ENCODE measurements at regions not wholly inside any gene's neighbourhood (a gene's known extent, or its start where the extent isn't known, plus 50 kb on each side); places are given as distances from the start of the nearest gene placed in this dataset.

GRCh38 chr2:100739735-100740432, 80.1 kb upstream of the NPAS2 start:
- Histone ChIP-seq H3K9me3 (ENCODE audit: control insufficient read depth, insufficient read depth, low read length) (no peaks in the 10 kb centered on the region), H3K4me1 (ENCODE audit: control insufficient read depth, insufficient read depth, low read length) (no peaks in the 10 kb centered on the region), H3K36me3 (ENCODE audit: control insufficient read depth, insufficient read depth, low read length) (no peaks in the 10 kb centered on the region), H3K27ac (ENCODE audit: low read length) (no peak overlapping the region), H3K27me3 (ENCODE audit: control insufficient read depth, insufficient read depth, low read length) (no peaks in the 10 kb centered on the region), H3K4me3 (ENCODE audit: low read length) (no peak overlapping the region)
- DNase-seq (ENCODE audit: low read depth, low spot score): no peak
- WGBS (ENCODE audit: insufficient coverage, insufficient read length): no CpG with 5 or more reads among the region's 8 CpGs

- no peak for DNase-seq (ENCODE audit: low read depth, low spot score)
- no peaks in the 10 kb centered on the region for H3K36me3 ChIP-seq (ENCODE audit: control insufficient read depth, insufficient read depth, low read length)
- WGBS (ENCODE audit: insufficient coverage, insufficient read length): no CpG with 5 or more reads among the region's 1 CpG
- no peaks in the 10 kb centered on the region for H3K9me3 ChIP-seq (ENCODE audit: control insufficient read depth, insufficient read depth, low read length)
- no peak overlapping the region for H3K4me3 ChIP-seq (ENCODE audit: low read length)
- H3K27me3 ChIP-seq (ENCODE audit: control insufficient read depth, insufficient read depth, low read length): no peaks in the 10 kb centered on the region
- no peak overlapping the region for H3K27ac ChIP-seq (ENCODE audit: low read length)
- no peaks in the 10 kb centered on the region for H3K4me1 ChIP-seq (ENCODE audit: control insufficient read depth, insufficient read depth, low read length)
Observed at GRCh38 chr2:100741880-100742276, 78.1 kb upstream of the NPAS2 start.

GRCh38 chr2:100742277-100743254, 77.4 kb upstream of the NPAS2 start:
- WGBS (ENCODE audit: insufficient coverage, insufficient read length): no CpG with 5 or more reads among the region's 12 CpGs
- Histone ChIP-seq H3K4me3 (ENCODE audit: low read length) (no peak overlapping the region), H3K36me3 (ENCODE audit: control insufficient read depth, insufficient read depth, low read length) (no peaks in the 10 kb centered on the region), H3K27ac (ENCODE audit: low read length) (no peak overlapping the region), H3K9me3 (ENCODE audit: control insufficient read depth, insufficient read depth, low read length) (no peaks in the 10 kb centered on the region), H3K27me3 (ENCODE audit: control insufficient read depth, insufficient read depth, low read length) (no peaks in the 10 kb centered on the region), H3K4me1 (ENCODE audit: control insufficient read depth, insufficient read depth, low read length) (no peaks in the 10 kb centered on the region)
- DNase-seq (ENCODE audit: low read depth, low spot score): no peak

GRCh38 chr2:100743741-100744140, 76.2 kb upstream of the NPAS2 start:
- H3K36me3 ChIP-seq (ENCODE audit: control insufficient read depth, insufficient read depth, low read length): no peaks in the 10 kb centered on the region
- no CpG with 5 or more reads among the region's 5 CpGs for WGBS (ENCODE audit: insufficient coverage, insufficient read length)

GRCh38 chr2:100744184-100744583, 75.8 kb upstream of the NPAS2 start:
- WGBS (ENCODE audit: insufficient coverage, insufficient read length): no CpG with 5 or more reads among the region's 11 CpGs
- Histone ChIP-seq H3K36me3 (ENCODE audit: control insufficient read depth, insufficient read depth, low read length) (no peaks in the 10 kb centered on the region), H3K27me3 (ENCODE audit: control insufficient read depth, insufficient read depth, low read length) (no peaks in the 10 kb centered on the region)

More at GRCh38 chr2:100743741-100744140, 76.2 kb upstream of the NPAS2 start:
- no peak for DNase-seq (ENCODE audit: low read depth, low spot score)
- H3K9me3 ChIP-seq (ENCODE audit: control insufficient read depth, insufficient read depth, low read length): no peaks in the 10 kb centered on the region
- no peaks in the 10 kb centered on the region for H3K4me1 ChIP-seq (ENCODE audit: control insufficient read depth, insufficient read depth, low read length)
- no peaks in the 10 kb centered on the region for H3K27me3 ChIP-seq (ENCODE audit: control insufficient read depth, insufficient read depth, low read length)
- no peak overlapping the region for H3K4me3 ChIP-seq (ENCODE audit: low read length)
- no peak overlapping the region for H3K27ac ChIP-seq (ENCODE audit: low read length)

GRCh38 chr2:100744589-100744988, 75.3 kb upstream of the NPAS2 start:
- Histone ChIP-seq H3K27ac (ENCODE audit: low read length) (no peak overlapping the region), H3K4me1 (ENCODE audit: control insufficient read depth, insufficient read depth, low read length) (no peaks in the 10 kb centered on the region), H3K36me3 (ENCODE audit: control insufficient read depth, insufficient read depth, low read length) (no peaks in the 10 kb centered on the region), H3K27me3 (ENCODE audit: control insufficient read depth, insufficient read depth, low read length) (no peaks in the 10 kb centered on the region), H3K4me3 (ENCODE audit: low read length) (no peak overlapping the region), H3K9me3 (ENCODE audit: control insufficient read depth, insufficient read depth, low read length) (no peaks in the 10 kb centered on the region)
- WGBS (ENCODE audit: insufficient coverage, insufficient read length): no CpG with 5 or more reads among the region's 5 CpGs
- no peak for DNase-seq (ENCODE audit: low read depth, low spot score)

More at GRCh38 chr2:100744184-100744583, 75.8 kb upstream of the NPAS2 start:
- no peak overlapping the region for H3K4me3 ChIP-seq (ENCODE audit: low read length)
- no peak for DNase-seq (ENCODE audit: low read depth, low spot score)
- no peaks in the 10 kb centered on the region for H3K4me1 ChIP-seq (ENCODE audit: control insufficient read depth, insufficient read depth, low read length)
- H3K27ac ChIP-seq (ENCODE audit: low read length): no peak overlapping the region
- H3K9me3 ChIP-seq (ENCODE audit: control insufficient read depth, insufficient read depth, low read length): no peaks in the 10 kb centered on the region

- Histone ChIP-seq H3K4me3 (ENCODE audit: low read length) (no peak overlapping the region), H3K27ac (ENCODE audit: low read length) (no peak overlapping the region), H3K27me3 (ENCODE audit: control insufficient read depth, insufficient read depth, low read length) (no peaks in the 10 kb centered on the region), H3K9me3 (ENCODE audit: control insufficient read depth, insufficient read depth, low read length) (no peaks in the 10 kb centered on the region), H3K36me3 (ENCODE audit: control insufficient read depth, insufficient read depth, low read length) (no peaks in the 10 kb centered on the region), H3K4me1 (ENCODE audit: control insufficient read depth, insufficient read depth, low read length) (no peaks in the 10 kb centered on the region)
- DNase-seq (ENCODE audit: low read depth, low spot score): no peak
- WGBS (ENCODE audit: insufficient coverage, insufficient read length): no CpG with 5 or more reads among the region's 5 CpGs
Observed at GRCh38 chr2:100745604-100746003, 74.3 kb upstream of the NPAS2 start.

- no peaks in the 10 kb centered on the region for H3K9me3 ChIP-seq (ENCODE audit: control insufficient read depth, insufficient read depth, low read length)
- DNase-seq (ENCODE audit: low read depth, low spot score): no peak
- no peaks in the 10 kb centered on the region for H3K4me1 ChIP-seq (ENCODE audit: control insufficient read depth, insufficient read depth, low read length)
- H3K27ac ChIP-seq (ENCODE audit: low read length): no peak overlapping the region
- no peaks in the 10 kb centered on the region for H3K36me3 ChIP-seq (ENCODE audit: control insufficient read depth, insufficient read depth, low read length)
- no peaks in the 10 kb centered on the region for H3K27me3 ChIP-seq (ENCODE audit: control insufficient read depth, insufficient read depth, low read length)
- H3K4me3 ChIP-seq (ENCODE audit: low read length): no peak overlapping the region
- WGBS (ENCODE audit: insufficient coverage, insufficient read length): no CpG with 5 or more reads among the region's 2 CpGs
Observed at GRCh38 chr2:100747551-100747950, 72.4 kb upstream of the NPAS2 start.

GRCh38 chr2:100747996-100748615, 71.8 kb upstream of the NPAS2 start:
- no peak for DNase-seq (ENCODE audit: low read depth, low spot score)
- H3K27me3 ChIP-seq (ENCODE audit: control insufficient read depth, insufficient read depth, low read length): no peaks in the 10 kb centered on the region
- no CpG with 5 or more reads among the region's 5 CpGs for WGBS (ENCODE audit: insufficient coverage, insufficient read length)
- no peaks in the 10 kb centered on the region for H3K36me3 ChIP-seq (ENCODE audit: control insufficient read depth, insufficient read depth, low read length)
- no peak overlapping the region for H3K27ac ChIP-seq (ENCODE audit: low read length)
- H3K4me3 ChIP-seq (ENCODE audit: low read length): no peak overlapping the region
- no peaks in the 10 kb centered on the region for H3K4me1 ChIP-seq (ENCODE audit: control insufficient read depth, insufficient read depth, low read length)
- H3K9me3 ChIP-seq (ENCODE audit: control insufficient read depth, insufficient read depth, low read length): no peaks in the 10 kb centered on the region

- Histone ChIP-seq H3K27ac (ENCODE audit: low read length) (no peak overlapping the region), H3K27me3 (ENCODE audit: control insufficient read depth, insufficient read depth, low read length) (no peaks in the 10 kb centered on the region), H3K4me3 (ENCODE audit: low read length) (no peak overlapping the region), H3K36me3 (ENCODE audit: control insufficient read depth, insufficient read depth, low read length) (no peaks in the 10 kb centered on the region), H3K9me3 (ENCODE audit: control insufficient read depth, insufficient read depth, low read length) (no peaks in the 10 kb centered on the region), H3K4me1 (ENCODE audit: control insufficient read depth, insufficient read depth, low read length) (no peaks in the 10 kb centered on the region)
- DNase-seq (ENCODE audit: low read depth, low spot score): no peak
Observed at GRCh38 chr2:100748673-100749072, 71.3 kb upstream of the NPAS2 start.

Measured in iPS DF 6.9 (cell line).